ENCODE measurements at regions not wholly inside any gene's neighbourhood (a gene's known extent, or its start where the extent isn't known, plus 50 kb on each side); places are given as distances from the start of the nearest gene placed in this dataset.
A peak's percentile ranks its signal among the peaks of the same experiment; 100 is the strongest.

DNA sequence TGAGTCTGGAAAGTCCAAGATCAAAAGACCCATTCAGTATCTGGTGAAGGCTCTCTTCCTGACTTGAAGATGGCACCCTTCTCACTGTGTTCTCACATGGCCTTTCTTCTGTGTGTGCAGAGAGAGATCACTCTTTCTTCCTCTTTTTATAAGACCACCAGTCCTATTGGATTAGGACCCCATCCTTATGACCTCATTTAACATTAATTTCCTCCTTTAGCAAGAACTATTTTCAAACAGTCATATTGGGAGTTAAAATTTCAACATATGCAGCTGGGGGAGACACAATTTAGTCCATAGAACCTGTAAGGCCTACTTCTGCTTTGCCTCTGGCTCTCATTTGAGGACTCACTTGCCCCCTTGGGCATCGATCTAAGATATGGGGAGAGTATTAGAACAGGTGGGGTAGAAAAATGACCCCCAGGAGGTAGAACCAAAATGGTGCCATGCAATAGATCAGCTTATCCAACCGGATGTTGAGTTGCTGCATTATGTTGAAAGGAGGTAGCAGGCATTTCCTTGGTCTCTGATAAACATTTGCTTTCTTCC is 78.4 kb upstream of the ATXN1 start:
- Histone ChIP-seq H3K9me3 (no peaks in the 10 kb centered on the region), H3K27me3 (no peaks in the 10 kb centered on the region), H3K36me3 (no peaks in the 10 kb centered on the region), H3K27ac (no peak overlapping the region), H3K4me3 (no peak overlapping the region), H3K4me1 (peaks cover 0 to 13% (median 2%) of the 10 kb centered on the region in 4 donors)
- intact Hi-C loops (cut with DNase I; ENCODE audit: low total_unique reads), result no loop called here
- DNase-seq, result no peak
- TF ChIP-seq, protein P1, sequence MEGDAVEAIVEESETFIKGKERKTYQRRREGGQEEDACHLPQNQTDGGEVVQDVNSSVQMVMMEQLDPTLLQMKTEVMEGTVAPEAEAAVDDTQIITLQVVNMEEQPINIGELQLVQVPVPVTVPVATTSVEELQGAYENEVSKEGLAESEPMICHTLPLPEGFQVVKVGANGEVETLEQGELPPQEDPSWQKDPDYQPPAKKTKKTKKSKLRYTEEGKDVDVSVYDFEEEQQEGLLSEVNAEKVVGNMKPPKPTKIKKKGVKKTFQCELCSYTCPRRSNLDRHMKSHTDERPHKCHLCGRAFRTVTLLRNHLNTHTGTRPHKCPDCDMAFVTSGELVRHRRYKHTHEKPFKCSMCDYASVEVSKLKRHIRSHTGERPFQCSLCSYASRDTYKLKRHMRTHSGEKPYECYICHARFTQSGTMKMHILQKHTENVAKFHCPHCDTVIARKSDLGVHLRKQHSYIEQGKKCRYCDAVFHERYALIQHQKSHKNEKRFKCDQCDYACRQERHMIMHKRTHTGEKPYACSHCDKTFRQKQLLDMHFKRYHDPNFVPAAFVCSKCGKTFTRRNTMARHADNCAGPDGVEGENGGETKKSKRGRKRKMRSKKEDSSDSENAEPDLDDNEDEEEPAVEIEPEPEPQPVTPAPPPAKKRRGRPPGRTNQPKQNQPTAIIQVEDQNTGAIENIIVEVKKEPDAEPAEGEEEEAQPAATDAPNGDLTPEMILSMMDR (IDR thresholded peaks at IDR 0.05), result no peak

DNA sequence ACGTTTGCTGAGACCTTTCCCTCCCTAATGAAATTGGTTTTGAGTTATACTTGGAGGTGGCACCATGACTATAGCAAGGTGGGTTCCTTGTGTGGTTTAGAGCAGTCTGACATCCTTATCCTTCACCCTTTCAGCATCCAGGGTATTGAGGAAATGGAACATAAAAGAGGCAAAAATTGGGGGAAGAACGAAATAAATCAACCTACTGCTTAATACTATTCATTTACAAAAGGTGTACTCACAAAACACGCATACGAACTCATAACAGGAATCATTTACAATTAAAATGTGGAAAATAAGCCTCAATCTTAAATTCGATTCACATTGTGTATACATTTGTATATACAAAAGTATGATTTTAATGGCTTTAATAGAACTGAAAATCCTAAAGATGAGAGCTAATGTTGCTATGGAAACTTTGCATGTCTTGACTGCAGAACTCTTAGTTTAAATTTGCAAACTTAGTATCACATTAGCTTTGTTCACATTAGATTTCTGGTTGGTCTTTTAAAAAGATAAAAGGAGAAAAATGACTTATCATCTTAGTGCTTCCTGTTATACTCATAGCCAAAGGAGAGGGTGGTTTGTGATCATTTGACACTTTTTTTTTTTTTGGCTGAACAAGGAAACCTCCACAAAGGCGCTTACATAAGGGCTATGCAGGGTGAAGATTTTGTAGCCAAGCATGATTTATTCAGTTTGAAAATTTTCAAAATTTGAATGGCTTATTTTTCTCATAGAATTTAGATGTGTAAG is 76.1 kb upstream of the ATXN1 start:
- Histone ChIP-seq H3K36me3 (no peaks in the 10 kb centered on the region), H3K27me3 (no peaks in the 10 kb centered on the region), H3K9me3 (no peaks in the 10 kb centered on the region), H3K27ac (no peak overlapping the region), H3K4me3 (no peak overlapping the region), H3K4me1 (peaks cover 0 to 13% (median 2%) of the 10 kb centered on the region in 4 donors)
- intact Hi-C loops (cut with DNase I; ENCODE audit: low total_unique reads), result no loop called here
- no peak for DNase-seq
- TF ChIP-seq, protein P1 (IDR thresholded peaks at IDR 0.05), result no peak

DNA sequence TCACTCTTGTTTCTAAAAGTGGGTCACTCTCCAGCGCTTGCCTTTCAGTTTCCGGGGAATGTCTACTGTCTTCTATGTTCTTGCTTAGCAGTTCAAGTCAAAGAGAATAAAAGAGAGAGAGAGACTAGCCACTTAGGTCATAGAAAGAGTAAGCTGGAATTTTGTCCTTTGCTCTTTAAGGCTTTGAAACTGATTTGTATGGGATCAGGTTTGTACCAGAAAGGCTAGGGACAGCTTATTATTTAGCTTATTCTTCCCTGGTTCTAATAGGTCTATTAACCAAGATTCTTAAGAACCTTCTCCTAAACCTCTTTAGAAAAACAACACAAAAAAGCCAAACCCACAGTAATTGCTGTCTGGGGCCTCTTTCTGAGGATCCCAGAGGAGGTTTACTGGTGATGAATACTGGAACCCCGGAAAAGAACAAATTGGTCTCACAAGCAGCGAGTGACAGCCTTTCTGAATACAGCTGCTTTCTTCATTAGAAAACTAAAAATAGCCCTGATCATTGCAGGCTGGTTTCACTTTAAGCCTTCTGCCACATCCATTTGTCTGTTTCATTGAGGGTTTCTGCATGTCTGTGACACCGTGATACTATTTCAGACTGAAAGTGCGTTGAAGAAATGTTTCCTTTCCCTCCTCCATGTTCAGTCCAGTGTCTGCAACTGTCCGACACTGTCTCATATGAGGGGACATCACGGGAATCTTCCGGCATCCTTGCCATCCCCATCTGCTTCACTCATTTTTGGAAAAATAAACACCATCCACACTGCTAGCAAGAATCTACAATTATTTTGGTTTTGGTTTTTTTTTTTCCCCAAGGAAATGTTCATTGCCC is 75.1 kb upstream of the ATXN1 start:
- intact Hi-C loops (cut with DNase I; ENCODE audit: low total_unique reads), result no loop called here
- no peak for DNase-seq
- H3K36me3 ChIP-seq, result no peaks in the 10 kb centered on the region
- peak overlapping the region; percentile 37 to 46 for H3K4me3 ChIP-seq
- H3K27me3 ChIP-seq, result no peaks in the 10 kb centered on the region
- TF ChIP-seq, protein P1 (IDR thresholded peaks at IDR 0.05), result no peak
- peaks cover 0 to 13% (median 2%) of the 10 kb centered on the region in 4 donors for H3K4me1 ChIP-seq
- peak overlapping the region; percentile 41 to 46 for H3K27ac ChIP-seq
- H3K9me3 ChIP-seq, result no peaks in the 10 kb centered on the region

DNA sequence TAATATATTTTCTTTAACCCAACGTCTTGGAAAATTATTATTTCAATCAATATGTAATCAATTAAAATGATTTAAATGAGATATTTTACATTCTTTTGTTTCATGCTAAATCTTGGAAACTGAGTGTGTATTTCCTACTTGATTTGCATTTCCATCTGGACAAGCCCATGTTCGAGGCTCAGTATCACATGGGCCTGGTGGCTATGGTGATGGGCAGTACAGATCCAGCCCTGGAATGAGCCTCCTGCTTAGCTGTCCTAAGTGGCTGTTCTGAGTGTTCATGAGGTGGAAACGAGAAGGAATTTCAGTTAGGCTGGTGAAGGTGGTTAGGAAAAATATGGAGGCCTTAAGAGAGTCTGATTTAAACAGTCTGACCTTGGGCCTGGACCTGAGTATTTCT is 73.0 kb upstream of the ATXN1 start:
- Histone ChIP-seq H3K36me3 (no peaks in the 10 kb centered on the region), H3K27me3 (no peaks in the 10 kb centered on the region), H3K9me3 (no peaks in the 10 kb centered on the region), H3K27ac (no peak overlapping the region), H3K4me1 (peaks cover 0 to 13% (median 2%) of the 10 kb centered on the region in 4 donors), H3K4me3 (no peak overlapping the region)
- TF ChIP-seq, protein P1 (IDR thresholded peaks at IDR 0.05), result no peak
- intact Hi-C loops (cut with DNase I; ENCODE audit: low total_unique reads), result no loop called here
- DNase-seq, result no peak

DNA sequence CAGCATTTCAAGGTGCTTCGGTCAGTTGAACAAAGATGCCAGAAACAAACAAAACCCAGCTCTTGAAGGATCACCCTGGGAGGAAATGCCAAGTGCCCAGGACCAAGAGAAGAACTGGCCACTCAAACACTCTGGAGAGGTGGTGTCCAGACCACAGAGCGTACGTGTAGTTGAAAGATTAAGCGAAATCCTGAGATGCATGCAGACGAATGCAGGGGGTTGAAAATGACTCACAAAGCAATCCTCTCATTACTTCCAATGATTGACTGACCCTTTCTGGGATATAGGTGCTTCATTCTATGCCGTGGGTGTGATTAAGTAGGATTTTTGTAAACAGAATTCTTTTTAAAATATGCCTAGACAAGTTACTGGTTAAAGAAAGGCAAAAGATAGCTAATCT is 71.5 kb upstream of the ATXN1 start:
- no peak for DNase-seq
- Histone ChIP-seq H3K27ac (no peak overlapping the region), H3K27me3 (no peaks in the 10 kb centered on the region), H3K4me1 (peaks cover 0 to 13% (median 2%) of the 10 kb centered on the region in 4 donors), H3K4me3 (no peak overlapping the region), H3K36me3 (no peaks in the 10 kb centered on the region), H3K9me3 (no peaks in the 10 kb centered on the region)
- TF ChIP-seq, protein P1 (IDR thresholded peaks at IDR 0.05), result no peak
- intact Hi-C loops (cut with DNase I; ENCODE audit: low total_unique reads), result no loop called here
